B cell (primary cell): ENCODE measurements at regions not wholly inside any gene's neighbourhood (a gene's known extent, or its start where the extent isn't known, plus 50 kb on each side); places are given as distances from the start of the nearest gene placed in this dataset.

Experiments
- CTCF ChIP-seq: fragments of 200-600 bp; IDR thresholded peaks from one replicate; pipeline ENCODE4 v1.8.0; 2022; ENCODE audit warnings: antibody characterized with exemption, mild to moderate bottlenecking
- EZH2 ChIP-seq: IDR thresholded peaks from 2 replicates; pipeline ENCODE4 v1.6.1; 2012; ENCODE audit warnings: borderline replicate concordance, low read depth, mild to moderate bottlenecking, moderate library complexity, low read length; ENCODE audit not compliant: insufficient read depth, poor library complexity, severe bottlenecking

DNA sequence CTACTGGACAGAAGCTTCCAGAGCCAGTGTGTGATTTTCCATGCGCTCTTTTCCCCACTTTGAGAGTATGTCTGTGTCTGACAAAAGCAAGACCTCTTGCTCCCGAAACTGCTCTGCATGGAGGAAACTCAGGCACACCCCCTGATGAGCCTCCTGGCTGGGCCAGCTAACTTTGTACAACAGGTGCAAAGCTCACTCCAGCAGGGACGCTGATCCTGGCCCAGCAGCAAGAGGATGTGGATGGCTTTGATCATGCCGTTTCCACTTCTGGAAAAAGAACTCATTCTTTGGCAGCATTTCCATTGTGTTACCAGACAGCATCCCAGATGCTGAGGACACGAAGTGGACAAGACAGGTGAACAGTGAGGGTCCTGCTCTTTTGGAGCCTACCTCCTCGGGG lies 103.1 kb downstream of the TLR5 start:
- TF ChIP-seq CTCF, result no peak
- TF ChIP-seq EZH2, result no peak
